SU-DHL-6 (cell line): ENCODE measurements at regions not wholly inside any gene's neighbourhood (a gene's known extent, or its start where the extent isn't known, plus 50 kb on each side); places are given as distances from the start of the nearest gene placed in this dataset.

Experiments
- H2AFZ ChIP-seq: fragments of 200-600 bp; sonication (generic); 2 replicates; pipeline ENCODE4 v1.6.1; 2014; ENCODE audit warnings: low read depth, mild to moderate bottlenecking, moderate library complexity, mixed read lengths, antibody characterized with exemption, low read length; ENCODE audit not compliant: severe bottlenecking
- H3F3A ChIP-seq: fragments of 200-600 bp; shearing (Covaris generic); 2 replicates; pipeline ENCODE4 v1.6.0; 2016; ENCODE audit warnings: antibody characterized with exemption, mild to moderate bottlenecking; ENCODE audit not compliant: insufficient read depth
- H3K27ac ChIP-seq: fragments of 200-600 bp; sonication (generic); 2 replicates; pipeline ENCODE4 v1.5.1; 2016; ENCODE audit warnings: low read depth, mild to moderate bottlenecking, low read length, moderate library complexity, mixed read lengths
- H3K27me3 ChIP-seq: fragments of 200-600 bp; sonication (generic), shearing (Covaris generic); 2 replicates; pipeline ENCODE4 v1.6.0; 2014; ENCODE audit warnings: mild to moderate bottlenecking, low read length
- H3K36me3 ChIP-seq: fragments of 200-600 bp; sonication (generic); 2 replicates; pipeline ENCODE4 v1.6.1; 2014; ENCODE audit warnings: mild to moderate bottlenecking, low read length, mixed read lengths
- H3K4me2 ChIP-seq: fragments of 300-600, 200-600 bp; shearing (Covaris generic), sonication (generic); 2 replicates; pipeline ENCODE4 v1.6.0; 2014; ENCODE audit warnings: low read length, low read depth, mild to moderate bottlenecking; ENCODE audit not compliant: poor library complexity, severe bottlenecking
- H3K4me3 ChIP-seq: fragments of 200-600 bp; sonication (generic); 2 replicates; pipeline ENCODE4 v1.5.1; 2014; ENCODE audit warnings: antibody characterized with exemption, low read length, mild to moderate bottlenecking, mixed read lengths; ENCODE audit not compliant: insufficient read depth, poor library complexity, severe bottlenecking
- H3K79me2 ChIP-seq: fragments of 200-600 bp; sonication (generic); 2 replicates; pipeline ENCODE4 v1.6.1; 2014; ENCODE audit warnings: mild to moderate bottlenecking, low read length, moderate library complexity; ENCODE audit not compliant: insufficient read depth
- H3K9ac ChIP-seq: fragments of 200-600 bp; sonication (generic); 2 replicates; pipeline ENCODE4 v1.7.0; 2014; ENCODE audit warnings: mild to moderate bottlenecking, low read length
- H3K9me2 ChIP-seq: fragments of 200-600 bp; sonication (generic); replicated peaks from 2 replicates; pipeline ENCODE4 v1.6.1; 2014; ENCODE audit warnings: low read length; ENCODE audit not compliant: insufficient read depth
- H3K9me3 ChIP-seq: fragments of 200-600 bp; sonication (generic); 2 replicates; pipeline ENCODE4 v1.6.1; 2014; ENCODE audit warnings: low read length, mixed read lengths; ENCODE audit not compliant: insufficient read depth
- H4K20me1 ChIP-seq: fragments of 200-600 bp; sonication (generic); 2 replicates; pipeline ENCODE4 v1.6.1; 2014; ENCODE audit warnings: low read depth, mild to moderate bottlenecking, antibody characterized with exemption, low read length, moderate library complexity, mixed read lengths
- EZH2phosphoT487 ChIP-seq: fragments of 200-600 bp; sonication (generic), shearing (Covaris generic); conservative IDR thresholded peaks from 2 replicates; pipeline ENCODE4 v1.6.1; 2018; ENCODE audit warnings: mild to moderate bottlenecking, antibody characterized with exemption, low read length, moderate library complexity, mixed read lengths
- TF ChIP-seq, protein P1 (sequence below): fragments of 200-600 bp; sonication (generic); IDR thresholded peaks from one replicate; pipeline ENCODE4 v1.5.1; 2017; ENCODE audit warnings: antibody characterized with exemption, mild to moderate bottlenecking, low read length, moderate library complexity; ENCODE audit not compliant: insufficient read depth, poor library complexity, severe bottlenecking

GRCh38 chr10:78292250-78292981 is 258.8 kb downstream of the RPS24 start:
- no peaks in the 10 kb centered on the region for H4K20me1 ChIP-seq
- no peaks in the 10 kb centered on the region for H3K79me2 ChIP-seq
- no peak overlapping the region for H2AFZ ChIP-seq
- H3K27me3 ChIP-seq: no peaks in the 10 kb centered on the region
- H3F3A ChIP-seq: no peaks in the 10 kb centered on the region
- no peak overlapping the region for H3K4me3 ChIP-seq
- no peaks in the 10 kb centered on the region for H3K36me3 ChIP-seq
- no peaks in the 10 kb centered on the region for H3K9me2 ChIP-seq
- no peak overlapping the region for H3K27ac ChIP-seq
- H3K9me3 ChIP-seq: no peaks in the 10 kb centered on the region
- H3K4me2 ChIP-seq: no peak overlapping the region
- no peak for TF ChIP-seq EZH2phosphoT487
- TF ChIP-seq, protein P1, sequence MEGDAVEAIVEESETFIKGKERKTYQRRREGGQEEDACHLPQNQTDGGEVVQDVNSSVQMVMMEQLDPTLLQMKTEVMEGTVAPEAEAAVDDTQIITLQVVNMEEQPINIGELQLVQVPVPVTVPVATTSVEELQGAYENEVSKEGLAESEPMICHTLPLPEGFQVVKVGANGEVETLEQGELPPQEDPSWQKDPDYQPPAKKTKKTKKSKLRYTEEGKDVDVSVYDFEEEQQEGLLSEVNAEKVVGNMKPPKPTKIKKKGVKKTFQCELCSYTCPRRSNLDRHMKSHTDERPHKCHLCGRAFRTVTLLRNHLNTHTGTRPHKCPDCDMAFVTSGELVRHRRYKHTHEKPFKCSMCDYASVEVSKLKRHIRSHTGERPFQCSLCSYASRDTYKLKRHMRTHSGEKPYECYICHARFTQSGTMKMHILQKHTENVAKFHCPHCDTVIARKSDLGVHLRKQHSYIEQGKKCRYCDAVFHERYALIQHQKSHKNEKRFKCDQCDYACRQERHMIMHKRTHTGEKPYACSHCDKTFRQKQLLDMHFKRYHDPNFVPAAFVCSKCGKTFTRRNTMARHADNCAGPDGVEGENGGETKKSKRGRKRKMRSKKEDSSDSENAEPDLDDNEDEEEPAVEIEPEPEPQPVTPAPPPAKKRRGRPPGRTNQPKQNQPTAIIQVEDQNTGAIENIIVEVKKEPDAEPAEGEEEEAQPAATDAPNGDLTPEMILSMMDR: no peak
- H3K9ac ChIP-seq: no peak overlapping the region

DNA sequence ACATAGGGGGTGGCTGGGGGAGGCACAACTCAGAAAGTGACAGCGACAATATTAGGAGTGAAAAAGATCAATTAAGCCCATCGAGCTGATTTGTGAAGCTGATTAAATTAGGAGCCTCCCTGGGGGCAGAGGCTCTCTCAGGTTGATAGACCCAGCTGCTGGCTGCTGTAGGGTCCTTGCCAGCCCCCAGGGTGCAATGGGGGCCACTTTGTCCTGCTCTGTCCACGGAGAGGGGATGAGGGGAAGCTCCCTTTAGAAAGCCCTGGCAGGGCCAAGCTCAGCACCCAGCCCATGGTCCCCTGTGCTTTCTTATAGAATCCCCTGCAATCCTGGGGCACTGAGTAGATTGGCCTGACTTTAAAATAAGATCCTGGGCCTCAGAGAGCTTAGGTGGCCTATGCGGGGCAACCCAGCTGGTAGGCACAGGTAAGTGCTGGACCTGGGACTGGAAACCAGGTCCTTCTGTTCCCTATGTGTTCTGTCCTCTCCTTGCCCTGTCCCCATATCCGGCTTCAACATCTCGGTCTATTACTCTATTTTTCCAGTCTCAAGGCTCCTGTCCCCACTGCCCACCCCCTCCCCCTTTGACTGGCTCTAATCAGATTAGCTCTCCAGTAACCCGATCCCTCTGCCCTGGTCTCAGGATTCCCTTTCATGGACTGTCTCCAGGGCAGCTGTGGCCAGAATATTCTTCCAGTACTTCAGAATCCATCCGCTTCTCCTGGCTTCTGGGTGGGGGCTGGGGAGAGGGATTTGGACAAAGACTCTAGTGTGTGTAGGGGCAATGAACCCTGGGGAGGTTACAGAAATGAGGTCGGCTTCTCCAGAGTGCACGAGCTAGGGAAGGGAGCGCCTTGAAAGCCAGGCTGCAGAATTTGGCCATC is 259.6 kb downstream of the RPS24 start:
- Histone ChIP-seq H2AFZ (no peak overlapping the region), H3K27ac (no peak overlapping the region), H3K36me3 (no peaks in the 10 kb centered on the region), H3F3A (no peaks in the 10 kb centered on the region), H3K9me3 (no peaks in the 10 kb centered on the region), H3K9me2 (no peaks in the 10 kb centered on the region), H3K79me2 (no peaks in the 10 kb centered on the region), H3K9ac (no peak overlapping the region), H4K20me1 (no peaks in the 10 kb centered on the region), H3K4me3 (no peak overlapping the region), H3K27me3 (no peaks in the 10 kb centered on the region), H3K4me2 (no peak overlapping the region)
- no peak for TF ChIP-seq EZH2phosphoT487

DNA sequence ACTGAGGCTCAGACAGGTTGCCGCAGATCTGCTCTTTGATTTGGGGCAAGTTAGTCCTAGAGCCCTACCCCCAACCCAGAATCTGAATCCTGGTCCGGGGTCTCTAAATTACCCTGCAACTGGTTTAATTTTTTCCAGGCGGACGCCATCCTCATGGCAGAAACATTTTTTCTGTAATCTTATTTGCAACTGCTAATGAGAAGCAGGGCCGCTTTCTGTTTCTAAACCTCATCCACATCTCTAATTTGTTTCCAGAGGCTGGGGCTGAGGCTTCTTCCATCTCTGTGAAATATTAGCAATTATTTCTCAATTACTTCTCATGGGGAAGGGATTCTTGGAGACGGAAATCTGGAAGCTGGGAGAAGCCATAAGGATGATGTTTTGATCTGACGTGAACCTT is 261.6 kb downstream of the RPS24 start:
- Histone ChIP-seq H3K36me3 (no peaks in the 10 kb centered on the region), H3K79me2 (no peaks in the 10 kb centered on the region), H3K9ac (no peak overlapping the region), H3K9me3 (peaks cover 2% of the 10 kb centered on the region; the same call in 1 of the 2 replicates), H3K4me2 (no peak overlapping the region), H3K4me3 (no peak overlapping the region), H3K27ac (no peak overlapping the region), H3K27me3 (no peaks in the 10 kb centered on the region), H3F3A (no peaks in the 10 kb centered on the region), H3K9me2 (no peaks in the 10 kb centered on the region), H2AFZ (no peak overlapping the region), H4K20me1 (no peaks in the 10 kb centered on the region)
- TF ChIP-seq, protein P1: no peak
- TF ChIP-seq EZH2phosphoT487: no peak
